ENCODE measurements at regions not wholly inside any gene's neighbourhood (a gene's known extent, or its start where the extent isn't known, plus 50 kb on each side); places are given as distances from the start of the nearest gene placed in this dataset.

GRCh38 chr10:36266923-36267322 lies 624.8 kb upstream of the FZD8 start:
- WGBS, 2 donors = 38 to 40% methylated on average over 1 of the region's 1 CpG
- H3K4me3 ChIP-seq = no peak overlapping the region
- DNase-seq = no peak
- no peak overlapping the region for H3K27ac ChIP-seq
- no peaks in the 10 kb centered on the region for H3K4me1 ChIP-seq
- FAIRE-seq = no peak
- intact Hi-C loops (cut with DNase I) = no loop called here
- no peaks in the 10 kb centered on the region for H3K36me3 ChIP-seq
- TF ChIP-seq CTCF (IDR thresholded peaks at IDR 0.05) = no peak
- peak in 1 of 4 donors; percentile 21 for ATAC-seq
- H3K9me3 ChIP-seq = no peaks in the 10 kb centered on the region
- no peaks in the 10 kb centered on the region for H3K27me3 ChIP-seq

- no peaks in the 10 kb centered on the region for H3K4me1 ChIP-seq
- H3K27me3 ChIP-seq = no peaks in the 10 kb centered on the region
- intact Hi-C loops (cut with DNase I) = no loop called here
- DNase-seq = no peak
- no peak for TF ChIP-seq CTCF (IDR thresholded peaks at IDR 0.05)
- no peak overlapping the region for H3K4me3 ChIP-seq
- H3K27ac ChIP-seq = no peak overlapping the region
- 71 to 81% methylated on average over 2 of the region's 2 CpGs for WGBS, 2 donors
- no peaks in the 10 kb centered on the region for H3K36me3 ChIP-seq
- no peak for FAIRE-seq
- H3K9me3 ChIP-seq = no peaks in the 10 kb centered on the region
- ATAC-seq = no peak
Observed at GRCh38 chr10:36265741-36266140, 623.6 kb upstream of the FZD8 start.

- FAIRE-seq = no peak
- H3K9me3 ChIP-seq = no peaks in the 10 kb centered on the region
- 71 to 88% methylated on average over 3 of the region's 3 CpGs for WGBS, 2 donors
Observed at GRCh38 chr10:36263871-36264270, 621.8 kb upstream of the FZD8 start.

GRCh38 chr10:36256948-36257356 lies 614.9 kb upstream of the FZD8 start:
- TF ChIP-seq CTCF (IDR thresholded peaks at IDR 0.05) = no peak
- DNase-seq (no peak), FAIRE-seq (no peak), ATAC-seq (no peak)
- intact Hi-C loops (cut with DNase I) = no loop called here
- H3K4me3 ChIP-seq = no peak overlapping the region
- no peaks in the 10 kb centered on the region for H3K9me3 ChIP-seq
- no peaks in the 10 kb centered on the region for H3K27me3 ChIP-seq
- no peak overlapping the region for H3K27ac ChIP-seq
- no peaks in the 10 kb centered on the region for H3K4me1 ChIP-seq
- WGBS, 2 donors = 55 to 63% methylated on average over 2 of the region's 2 CpGs
- no peaks in the 10 kb centered on the region for H3K36me3 ChIP-seq

More at GRCh38 chr10:36263871-36264270, 621.8 kb upstream of the FZD8 start:
- no peak overlapping the region for H3K4me3 ChIP-seq
- H3K4me1 ChIP-seq = no peaks in the 10 kb centered on the region
- ATAC-seq (no peak), DNase-seq (no peak)
- H3K36me3 ChIP-seq = no peaks in the 10 kb centered on the region
- TF ChIP-seq CTCF (IDR thresholded peaks at IDR 0.05) = no peak
- intact Hi-C loops (cut with DNase I) = no loop called here
- no peak overlapping the region for H3K27ac ChIP-seq
- H3K27me3 ChIP-seq = no peaks in the 10 kb centered on the region

- 52 to 60% methylated on average over 2 of the region's 2 CpGs for WGBS, 2 donors
- intact Hi-C loops (cut with DNase I) = no loop called here
- ATAC-seq (no peak), DNase-seq (no peak), FAIRE-seq (no peak)
- no peaks in the 10 kb centered on the region for H3K36me3 ChIP-seq
- no peaks in the 10 kb centered on the region for H3K9me3 ChIP-seq
- no peak overlapping the region for H3K4me3 ChIP-seq
- no peaks in the 10 kb centered on the region for H3K4me1 ChIP-seq
- no peak overlapping the region for H3K27ac ChIP-seq
- no peaks in the 10 kb centered on the region for H3K27me3 ChIP-seq
- no peak for TF ChIP-seq CTCF (IDR thresholded peaks at IDR 0.05)
Observed at GRCh38 chr10:36256166-36256565, 614.1 kb upstream of the FZD8 start.
